WTC11 (cell line): ENCODE measurements at regions not wholly inside any gene's neighbourhood (a gene's known extent, or its start where the extent isn't known, plus 50 kb on each side); places are given as distances from the start of the nearest gene placed in this dataset.
"Not testable (repeated sequence)": the region's sequence is repeated elsewhere in the genome, so short reads cannot be mapped to it uniquely, and the experiment has no call there.

ENCODE experiments used
- ATAC-seq: fragments of 200-7000 bp; cut with Tn5 transposase; 2 replicates; pipeline ENCODE4 v1.10.0; 2021; ENCODE audit warnings: mild to moderate bottlenecking, moderate library complexity
- CTCF ChIA-PET: fragments of 300-600 bp; sonication (Branson Sonifier 250); formaldehyde crosslinking; loops from one replicate; lab custom pipeline; 2021; ENCODE audit warnings: antibody characterized with exemption; lab: Charles Lee
- POLR2A ChIA-PET: fragments of 350-600 bp; sonication (Branson Sonifier 250); formaldehyde crosslinking; loops from one replicate; lab custom pipeline; 2021; ENCODE audit warnings: antibody characterized with exemption; lab: Charles Lee
- DNase-seq: peaks from one replicate; pipeline ENCODE4 v3.0.0; 2021; ENCODE audit warnings: low spot score
- H3K27ac Mint-ChIP-seq: 2 replicates; pipeline ENCODE4 v1.8.0; 2021; ENCODE audit warnings: mixed read lengths
- H3K27me3 Mint-ChIP-seq: 2 replicates; pipeline ENCODE4 v1.8.0; 2021; ENCODE audit warnings: low read depth, mild to moderate bottlenecking, moderate library complexity, mixed read lengths
- H3K36me3 Mint-ChIP-seq: 2 replicates; pipeline ENCODE4 v1.8.0; 2021; ENCODE audit warnings: mixed read lengths
- H3K4me1 Mint-ChIP-seq: 2 replicates; pipeline ENCODE4 v1.8.0; 2022; ENCODE audit warnings: mixed read lengths
- H3K4me3 Mint-ChIP-seq: 2 replicates; pipeline ENCODE4 v1.8.0; 2021; ENCODE audit warnings: mild to moderate bottlenecking, moderate library complexity, mixed read lengths
- H3K9me3 Mint-ChIP-seq: 2 replicates; pipeline ENCODE4 v1.8.0; 2021; ENCODE audit warnings: mixed read lengths
- CBFB ChIP-seq: sonication (generic); formaldehyde crosslinking; IDR thresholded peaks from 2 replicates; pipeline ENCODE4 v1.8.1; 2022; ENCODE audit warnings: mild to moderate bottlenecking, low read depth, missing genetic modification reagents
- E2F1 ChIP-seq: sonication (generic); formaldehyde crosslinking; IDR thresholded peaks from 2 replicates; pipeline ENCODE4 v1.8.0; 2022; ENCODE audit warnings: mild to moderate bottlenecking, missing genetic modification reagents
- EMX1 ChIP-seq: fragments of 250-450 bp; sonication (Bioruptor Pico); IDR thresholded peaks from 2 replicates; pipeline ENCODE4 v1.8.0; 2021; ENCODE audit warnings: mild to moderate bottlenecking
- ESRRA ChIP-seq: sonication (generic); formaldehyde crosslinking; IDR thresholded peaks from 2 replicates; pipeline ENCODE4 v1.8.1; 2022; ENCODE audit warnings: mild to moderate bottlenecking, missing genetic modification reagents, borderline replicate concordance
- FOXK1 ChIP-seq: sonication (generic); formaldehyde crosslinking; IDR thresholded peaks from 2 replicates; pipeline ENCODE4 v1.8.0; 2022; ENCODE audit warnings: mild to moderate bottlenecking, moderate library complexity, missing genetic modification reagents
- IRF1 ChIP-seq: sonication (generic); formaldehyde crosslinking; IDR thresholded peaks from 2 replicates; pipeline ENCODE4 v1.8.0; 2023; ENCODE audit warnings: missing genetic modification reagents
- MXD4 ChIP-seq: fragments of 250-450 bp; sonication (Bioruptor Pico); IDR thresholded peaks from 2 replicates; pipeline ENCODE4 v1.8.0; 2021; ENCODE audit warnings: mild to moderate bottlenecking, moderate library complexity, borderline replicate concordance
- MYBL2 ChIP-seq: sonication (generic); formaldehyde crosslinking; IDR thresholded peaks from 2 replicates; pipeline ENCODE4 v1.8.1; 2023; ENCODE audit warnings: mild to moderate bottlenecking, moderate library complexity, missing genetic modification reagents
- NFE2L1 ChIP-seq: sonication (generic); formaldehyde crosslinking; IDR thresholded peaks from 2 replicates; pipeline ENCODE4 v1.8.1; 2023; ENCODE audit warnings: missing genetic modification reagents
- NR3C1 ChIP-seq: sonication (generic); formaldehyde crosslinking; conservative IDR thresholded peaks from 2 replicates; pipeline ENCODE4 v1.8.1; 2023; ENCODE audit warnings: low read depth, mild to moderate bottlenecking, missing genetic modification reagents
- PRRX2 ChIP-seq: fragments of 250-450 bp; sonication (Bioruptor Pico); IDR thresholded peaks from 2 replicates; pipeline ENCODE4 v1.8.0; 2021; ENCODE audit warnings: mild to moderate bottlenecking
- SOX15 ChIP-seq: fragments of 250-450 bp; sonication (Bioruptor Pico); IDR thresholded peaks from 2 replicates; pipeline ENCODE4 v1.9.0; 2021; ENCODE audit warnings: mild to moderate bottlenecking
- SP1 ChIP-seq: sonication (generic); formaldehyde crosslinking; conservative IDR thresholded peaks from 2 replicates; pipeline ENCODE4 v1.8.1; 2022; ENCODE audit warnings: missing genetic modification reagents
- TP53 ChIP-seq: sonication (generic); formaldehyde crosslinking; IDR thresholded peaks from 2 replicates; pipeline ENCODE4 v1.8.1; 2023; ENCODE audit warnings: mild to moderate bottlenecking, missing genetic modification reagents
- ZNF138 ChIP-seq: sonication (generic); formaldehyde crosslinking; conservative IDR thresholded peaks from 2 replicates; pipeline ENCODE4 v1.8.1; 2022; ENCODE audit warnings: mild to moderate bottlenecking, moderate library complexity, missing genetic modification reagents
- ZNF232 ChIP-seq: sonication (generic); formaldehyde crosslinking; IDR thresholded peaks from 2 replicates; pipeline ENCODE4 v1.8.0; 2022; ENCODE audit warnings: mild to moderate bottlenecking, missing genetic modification reagents
- ZNF396 ChIP-seq: fragments of 250-450 bp; sonication (Bioruptor Pico); IDR thresholded peaks from 2 replicates; pipeline ENCODE4 v1.8.0; 2021; ENCODE audit warnings: mild to moderate bottlenecking, moderate library complexity, borderline replicate concordance
- ZNF671 ChIP-seq: fragments of 250-450 bp; sonication (Bioruptor Pico); IDR thresholded peaks from 2 replicates; pipeline ENCODE4 v1.8.0; 2021; ENCODE audit warnings: mild to moderate bottlenecking
- TF ChIP-seq, protein P1 (sequence below): fragments of 200-600 bp; IDR thresholded peaks from 2 replicates; pipeline ENCODE4 v1.8.0; 2022; ENCODE audit warnings: antibody characterized with exemption
- TF ChIP-seq, protein P2 (sequence below): fragments of 250-450 bp; sonication (Bioruptor Pico); IDR thresholded peaks from 2 replicates; pipeline ENCODE4 v1.9.0; 2021; ENCODE audit warnings: moderate library complexity, mild to moderate bottlenecking, inconsistent platforms, borderline replicate concordance
- TF ChIP-seq, protein P3 (sequence below): sonication (generic); formaldehyde crosslinking; IDR thresholded peaks from 2 replicates; pipeline ENCODE4 v1.8.0; 2022; ENCODE audit warnings: mild to moderate bottlenecking, missing genetic modification reagents
- TF ChIP-seq, protein P4 (sequence below): sonication (generic); formaldehyde crosslinking; IDR thresholded peaks from 2 replicates; pipeline ENCODE4 v1.8.0; 2022; ENCODE audit warnings: mild to moderate bottlenecking, missing genetic modification reagents

GRCh38 chr4:7134737-7135388 is 57.5 kb upstream of the SORCS2 start (continued):
- TF ChIP-seq, protein P1, sequence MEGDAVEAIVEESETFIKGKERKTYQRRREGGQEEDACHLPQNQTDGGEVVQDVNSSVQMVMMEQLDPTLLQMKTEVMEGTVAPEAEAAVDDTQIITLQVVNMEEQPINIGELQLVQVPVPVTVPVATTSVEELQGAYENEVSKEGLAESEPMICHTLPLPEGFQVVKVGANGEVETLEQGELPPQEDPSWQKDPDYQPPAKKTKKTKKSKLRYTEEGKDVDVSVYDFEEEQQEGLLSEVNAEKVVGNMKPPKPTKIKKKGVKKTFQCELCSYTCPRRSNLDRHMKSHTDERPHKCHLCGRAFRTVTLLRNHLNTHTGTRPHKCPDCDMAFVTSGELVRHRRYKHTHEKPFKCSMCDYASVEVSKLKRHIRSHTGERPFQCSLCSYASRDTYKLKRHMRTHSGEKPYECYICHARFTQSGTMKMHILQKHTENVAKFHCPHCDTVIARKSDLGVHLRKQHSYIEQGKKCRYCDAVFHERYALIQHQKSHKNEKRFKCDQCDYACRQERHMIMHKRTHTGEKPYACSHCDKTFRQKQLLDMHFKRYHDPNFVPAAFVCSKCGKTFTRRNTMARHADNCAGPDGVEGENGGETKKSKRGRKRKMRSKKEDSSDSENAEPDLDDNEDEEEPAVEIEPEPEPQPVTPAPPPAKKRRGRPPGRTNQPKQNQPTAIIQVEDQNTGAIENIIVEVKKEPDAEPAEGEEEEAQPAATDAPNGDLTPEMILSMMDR, result no peak
- no peak for TF ChIP-seq SP1 (CRISPR knock-in tag)
- no peak for TF ChIP-seq ZNF232
- TF ChIP-seq PRRX2 (CRISPR knock-in tag), result no peak
- no peak for TF ChIP-seq ZNF396 (CRISPR knock-in tag)
- no peak for TF ChIP-seq NR3C1 (CRISPR knock-in tag)
- no peak for TF ChIP-seq MYBL2 (CRISPR knock-in tag)
- TF ChIP-seq, protein P2, sequence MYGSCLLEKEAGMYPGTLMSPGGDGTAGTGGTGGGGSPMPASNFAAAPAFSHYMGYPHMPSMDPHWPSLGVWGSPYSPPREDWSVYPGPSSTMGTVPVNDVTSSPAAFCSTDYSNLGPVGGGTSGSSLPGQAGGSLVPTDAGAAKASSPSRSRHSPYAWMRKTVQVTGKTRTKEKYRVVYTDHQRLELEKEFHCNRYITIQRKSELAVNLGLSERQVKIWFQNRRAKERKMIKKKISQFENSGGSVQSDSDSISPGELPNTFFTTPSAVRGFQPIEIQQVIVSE (CRISPR knock-in tag), result no peak
- TF ChIP-seq NFE2L1 (CRISPR knock-in tag), result no peak
- TF ChIP-seq ESRRA (CRISPR knock-in tag), result no peak
- TF ChIP-seq, protein P3, sequence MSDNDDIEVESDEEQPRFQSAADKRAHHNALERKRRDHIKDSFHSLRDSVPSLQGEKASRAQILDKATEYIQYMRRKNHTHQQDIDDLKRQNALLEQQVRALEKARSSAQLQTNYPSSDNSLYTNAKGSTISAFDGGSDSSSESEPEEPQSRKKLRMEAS (CRISPR knock-in tag), result no peak
- no peak for TF ChIP-seq SOX15 (CRISPR knock-in tag)
- TF ChIP-seq, protein P4, sequence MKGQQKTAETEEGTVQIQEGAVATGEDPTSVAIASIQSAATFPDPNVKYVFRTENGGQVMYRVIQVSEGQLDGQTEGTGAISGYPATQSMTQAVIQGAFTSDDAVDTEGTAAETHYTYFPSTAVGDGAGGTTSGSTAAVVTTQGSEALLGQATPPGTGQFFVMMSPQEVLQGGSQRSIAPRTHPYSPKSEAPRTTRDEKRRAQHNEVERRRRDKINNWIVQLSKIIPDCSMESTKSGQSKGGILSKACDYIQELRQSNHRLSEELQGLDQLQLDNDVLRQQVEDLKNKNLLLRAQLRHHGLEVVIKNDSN (CRISPR knock-in tag), result no peak

DNA sequence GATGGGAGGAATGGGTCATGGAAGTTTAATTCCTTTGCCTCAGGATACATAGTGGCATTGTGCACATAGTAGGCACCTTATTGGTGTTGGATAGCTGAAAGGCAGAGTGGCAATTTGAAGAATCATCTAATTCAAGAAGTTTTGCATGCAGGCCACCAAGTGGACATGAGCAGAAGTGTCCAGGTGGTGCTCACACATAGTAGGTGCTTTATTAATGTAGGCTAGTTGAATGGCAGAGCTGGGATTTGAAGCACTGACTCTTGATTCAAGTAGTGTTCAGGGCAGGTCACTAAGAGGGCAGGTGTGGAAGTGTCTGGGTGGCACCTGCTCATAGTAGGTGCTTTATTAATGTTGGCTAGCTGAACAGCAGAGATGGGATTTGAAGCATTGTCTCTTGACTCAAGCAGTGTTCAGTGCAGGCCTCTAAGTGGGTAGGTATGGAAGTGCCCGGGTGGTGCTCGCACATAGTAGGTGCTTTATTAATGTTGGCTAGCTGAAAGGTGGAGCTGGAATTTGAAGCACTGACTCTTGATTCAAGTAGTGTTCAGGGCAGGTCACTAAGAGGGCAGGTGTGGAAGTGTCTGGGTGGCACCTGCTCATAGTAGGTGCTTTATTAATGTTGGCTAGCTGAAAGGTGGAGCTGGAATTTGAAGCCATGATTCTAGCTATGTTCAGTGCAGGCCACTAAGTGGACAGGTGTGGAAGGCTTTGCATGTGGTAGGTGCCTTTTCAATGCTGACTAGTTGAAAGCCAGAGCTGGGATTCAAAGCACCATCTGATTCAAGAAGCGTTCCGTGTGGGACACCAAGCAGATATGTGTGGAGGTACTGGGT is 58.3 kb upstream of the SORCS2 start:
- H3K27ac Mint-ChIP-seq, result not testable (repeated sequence)

GRCh38 chr4:7132730-7133582 is 59.4 kb upstream of the SORCS2 start:
- ATAC-seq (no peak), DNase-seq (no peak)
- Mint-ChIP-seq H3K27ac (no peak overlapping the region), H3K36me3 (no peaks in the 10 kb centered on the region; the same call in 1 of the 2 replicates), H3K4me3 (no peak overlapping the region), H3K27me3 (peaks cover 3% of the 10 kb centered on the region; the same call in 1 of the 2 replicates), H3K9me3 (peaks cover 13% of the 10 kb centered on the region), H3K4me1 (peaks cover 22% of the 10 kb centered on the region)
- TF ChIP-seq ZNF138, result no peak
- TF ChIP-seq CBFB (CRISPR knock-in tag), result no peak
- no peak for TF ChIP-seq IRF1 (CRISPR knock-in tag)
- no peak for TF ChIP-seq ZNF671 (CRISPR knock-in tag)
- no peak for TF ChIP-seq SOX15 (CRISPR knock-in tag)
- TF ChIP-seq E2F1 (CRISPR knock-in tag), result no peak
- no peak for TF ChIP-seq TP53 (CRISPR knock-in tag)
- TF ChIP-seq ZNF232, result no peak
- no peak for TF ChIP-seq EMX1 (CRISPR knock-in tag)
- TF ChIP-seq MXD4, result no peak
- TF ChIP-seq, protein P3 (CRISPR knock-in tag), result no peak
- no peak for TF ChIP-seq FOXK1
- ChIA-PET CTCF (no interaction called here), POLR2A (interaction anchor here (0.6 kb wide), 2 partner anchors 9 to 38 kb away, joined by 3 to 6 read pairs; no protein-coding TSS in a partner anchor)

More for the DNA sequence above, 58.3 kb upstream of the SORCS2 start:
- H3K4me3 Mint-ChIP-seq, H3K27me3 Mint-ChIP-seq, POLR2A ChIA-PET, H3K36me3 Mint-ChIP-seq, ATAC-seq, DNase-seq: not testable (repeated sequence)
- Mint-ChIP-seq H3K4me1 (peaks cover 22% of the 10 kb centered on the region), H3K9me3 (peaks cover 13% of the 10 kb centered on the region)
- CTCF ChIA-PET, result interaction anchor here (1.2 to 1.4 kb wide), 2 partner anchors 18 to 63 kb away, joined by 3 to 4 read pairs; no protein-coding TSS in a partner anchor
